ENCODE measurements at regions not wholly inside any gene's neighbourhood (a gene's known extent, or its start where the extent isn't known, plus 50 kb on each side); places are given as distances from the start of the nearest gene placed in this dataset.

DNA sequence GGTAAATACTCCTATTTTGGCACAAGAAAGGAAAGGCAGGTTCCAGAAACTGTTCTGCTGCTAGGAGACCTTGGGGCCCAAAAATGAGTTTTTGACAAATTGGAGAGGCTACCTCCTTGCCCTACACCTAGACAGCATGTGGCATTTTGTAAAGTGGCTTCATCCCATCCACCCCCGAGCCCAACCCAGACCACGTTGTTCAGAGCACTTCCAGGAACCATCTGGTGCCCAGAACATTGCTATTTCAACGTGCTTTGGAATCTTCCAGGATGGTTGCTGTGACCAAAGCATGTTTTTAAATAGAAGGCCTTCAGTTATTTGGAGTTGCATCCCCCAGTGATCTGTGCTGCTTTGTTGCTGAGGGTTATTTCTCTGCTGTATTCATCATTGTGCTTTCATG lies 116.3 kb upstream of the TOM1L1 start:
- Histone ChIP-seq H3K27ac (no peak overlapping the region), H3K9me3 (no peaks in the 10 kb centered on the region), H3K4me1 (ENCODE audit: insufficient read depth) (no peaks in the 10 kb centered on the region), H3K27me3 (no peaks in the 10 kb centered on the region), H3K36me3 (no peaks in the 10 kb centered on the region), H3K4me3 (no peak overlapping the region)
- 58 to 83% (median 62%) methylated on average over 3 of the region's 3 CpGs for WGBS, 3 donors
- TF ChIP-seq, protein P1, sequence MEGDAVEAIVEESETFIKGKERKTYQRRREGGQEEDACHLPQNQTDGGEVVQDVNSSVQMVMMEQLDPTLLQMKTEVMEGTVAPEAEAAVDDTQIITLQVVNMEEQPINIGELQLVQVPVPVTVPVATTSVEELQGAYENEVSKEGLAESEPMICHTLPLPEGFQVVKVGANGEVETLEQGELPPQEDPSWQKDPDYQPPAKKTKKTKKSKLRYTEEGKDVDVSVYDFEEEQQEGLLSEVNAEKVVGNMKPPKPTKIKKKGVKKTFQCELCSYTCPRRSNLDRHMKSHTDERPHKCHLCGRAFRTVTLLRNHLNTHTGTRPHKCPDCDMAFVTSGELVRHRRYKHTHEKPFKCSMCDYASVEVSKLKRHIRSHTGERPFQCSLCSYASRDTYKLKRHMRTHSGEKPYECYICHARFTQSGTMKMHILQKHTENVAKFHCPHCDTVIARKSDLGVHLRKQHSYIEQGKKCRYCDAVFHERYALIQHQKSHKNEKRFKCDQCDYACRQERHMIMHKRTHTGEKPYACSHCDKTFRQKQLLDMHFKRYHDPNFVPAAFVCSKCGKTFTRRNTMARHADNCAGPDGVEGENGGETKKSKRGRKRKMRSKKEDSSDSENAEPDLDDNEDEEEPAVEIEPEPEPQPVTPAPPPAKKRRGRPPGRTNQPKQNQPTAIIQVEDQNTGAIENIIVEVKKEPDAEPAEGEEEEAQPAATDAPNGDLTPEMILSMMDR (IDR thresholded peaks at IDR 0.05): no peak
- no peak for TF ChIP-seq EP300 (IDR thresholded peaks at IDR 0.05)
- TF ChIP-seq POLR2A (IDR thresholded peaks at IDR 0.05): no peak
- intact Hi-C loops (cut with DNase I): no loop called here
- no peak for DNase-seq

DNA sequence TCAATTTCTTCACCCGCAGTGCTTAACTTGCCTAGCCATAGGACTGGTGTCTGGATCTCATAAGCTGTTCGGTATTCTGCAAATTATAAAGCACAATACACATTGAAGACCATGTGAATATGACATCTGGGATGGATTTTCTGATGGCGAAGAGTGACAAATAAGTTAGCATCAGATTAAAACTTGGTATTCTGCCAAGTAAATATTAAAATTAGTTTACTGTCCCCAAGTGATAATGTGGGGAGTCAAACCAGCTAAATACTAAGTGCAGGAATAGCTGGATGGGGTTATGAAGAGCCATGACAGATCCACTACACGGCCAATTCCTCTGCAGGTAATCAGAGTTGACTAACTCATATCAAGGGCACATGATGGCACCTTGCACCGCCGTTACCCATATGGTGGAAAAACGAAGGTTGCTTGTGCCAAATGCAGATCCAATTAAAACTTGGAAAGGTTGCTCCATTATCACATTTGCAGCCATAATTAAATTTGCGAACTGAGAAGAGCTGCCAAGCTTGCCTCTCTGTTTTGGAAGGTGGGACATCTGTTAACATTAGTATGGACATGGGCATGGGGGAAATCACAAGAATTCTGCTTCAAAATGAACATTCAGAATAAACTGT lies 114.9 kb upstream of the TOM1L1 start:
- no peaks in the 10 kb centered on the region for H3K36me3 ChIP-seq

DNA sequence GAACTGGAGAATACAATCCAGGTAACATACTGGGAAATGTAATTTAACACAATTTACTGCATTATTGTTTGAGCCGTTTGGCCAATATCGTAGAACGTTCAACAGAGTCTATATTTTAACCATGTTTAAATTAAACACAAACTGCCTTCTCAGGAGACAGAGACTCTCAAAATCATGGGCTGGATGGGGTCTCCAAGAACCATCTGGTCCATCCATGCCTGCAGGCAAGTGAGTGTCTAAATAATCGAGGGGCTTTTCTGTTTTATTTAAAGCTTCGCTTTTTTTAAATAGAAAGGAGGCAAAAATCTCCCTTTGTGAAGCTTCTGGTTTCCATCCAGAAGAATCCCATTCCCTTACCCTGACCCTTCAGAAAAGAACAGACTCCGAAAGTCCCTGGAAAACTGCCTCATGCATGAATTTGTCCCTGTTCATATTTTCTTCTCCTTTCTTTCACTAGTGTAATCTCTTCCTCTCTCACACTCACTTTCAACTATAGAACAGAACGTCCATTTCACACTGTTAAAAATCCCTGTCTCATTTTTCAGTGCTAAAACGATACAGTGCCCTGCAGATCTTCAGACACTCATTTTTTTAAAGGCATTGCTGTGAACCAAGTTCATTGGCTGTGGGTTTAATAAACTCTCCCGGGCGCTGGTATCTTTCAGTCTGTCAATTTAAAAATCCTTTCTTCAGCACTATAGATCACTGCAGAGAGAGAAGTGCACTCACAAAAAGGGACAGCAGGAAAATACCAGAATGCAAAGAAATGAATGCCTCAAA lies 111.4 kb upstream of the TOM1L1 start:
- TF ChIP-seq, protein P1 (IDR thresholded peaks at IDR 0.05): no peak
- TF ChIP-seq POLR2A (IDR thresholded peaks at IDR 0.05): no peak
- TF ChIP-seq EP300 (IDR thresholded peaks at IDR 0.05): no peak
- 40 to 61% (median 45%) methylated on average over 10 of the region's 10 CpGs for WGBS, 3 donors
- no peak for DNase-seq
- intact Hi-C loops (cut with DNase I): no loop called here
- H3K9me3 ChIP-seq: no peaks in the 10 kb centered on the region
- no peaks in the 10 kb centered on the region for H3K27me3 ChIP-seq
- no peak overlapping the region for H3K4me3 ChIP-seq
- H3K4me1 ChIP-seq (ENCODE audit: insufficient read depth): no peaks in the 10 kb centered on the region
- no peaks in the 10 kb centered on the region for H3K36me3 ChIP-seq
- H3K27ac ChIP-seq: no peak overlapping the region

More for the DNA sequence above, 114.9 kb upstream of the TOM1L1 start:
- no peak for TF ChIP-seq EP300 (IDR thresholded peaks at IDR 0.05)
- TF ChIP-seq, protein P1 (IDR thresholded peaks at IDR 0.05): no peak
- TF ChIP-seq POLR2A (IDR thresholded peaks at IDR 0.05): no peak
- Histone ChIP-seq H3K27ac (no peak overlapping the region), H3K4me3 (no peak overlapping the region), H3K4me1 (ENCODE audit: insufficient read depth) (no peaks in the 10 kb centered on the region), H3K9me3 (no peaks in the 10 kb centered on the region), H3K27me3 (no peaks in the 10 kb centered on the region)
- intact Hi-C loops (cut with DNase I): no loop called here
- DNase-seq: no peak
- WGBS, 3 donors: 81 to 84% (median 81%) methylated on average over 8 of the region's 8 CpGs

DNA sequence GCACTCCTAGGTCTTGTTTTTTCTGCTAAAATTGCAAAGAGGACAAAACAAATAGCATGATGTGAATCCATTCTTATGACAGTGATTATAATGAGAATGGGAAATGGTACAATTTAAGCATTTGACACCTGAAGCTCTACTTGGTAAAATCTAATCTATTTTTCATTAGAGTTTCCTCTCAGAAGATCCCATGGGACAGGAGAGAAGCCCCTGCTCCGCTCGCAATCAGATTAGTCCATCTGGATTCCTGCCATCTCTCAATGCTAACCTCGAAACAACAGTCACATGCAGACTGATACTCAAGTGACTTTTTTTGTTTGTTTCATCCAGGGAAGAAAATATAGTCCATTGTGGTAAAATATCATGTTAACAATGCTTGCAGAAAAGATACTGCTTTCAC lies 107.4 kb upstream of the TOM1L1 start:
- TF ChIP-seq POLR2A (IDR thresholded peaks at IDR 0.05) (no peak), EP300 (IDR thresholded peaks at IDR 0.05) (no peak)
- intact Hi-C loops (cut with DNase I): no loop called here
- Histone ChIP-seq H3K27ac (no peak overlapping the region), H3K27me3 (no peaks in the 10 kb centered on the region), H3K36me3 (no peaks in the 10 kb centered on the region), H3K9me3 (no peaks in the 10 kb centered on the region), H3K4me3 (no peak overlapping the region), H3K4me1 (ENCODE audit: insufficient read depth) (no peaks in the 10 kb centered on the region)
- WGBS, 3 donors: 70 to 85% (median 76%) methylated on average over 3 of the region's 3 CpGs
- no peak for DNase-seq

DNA sequence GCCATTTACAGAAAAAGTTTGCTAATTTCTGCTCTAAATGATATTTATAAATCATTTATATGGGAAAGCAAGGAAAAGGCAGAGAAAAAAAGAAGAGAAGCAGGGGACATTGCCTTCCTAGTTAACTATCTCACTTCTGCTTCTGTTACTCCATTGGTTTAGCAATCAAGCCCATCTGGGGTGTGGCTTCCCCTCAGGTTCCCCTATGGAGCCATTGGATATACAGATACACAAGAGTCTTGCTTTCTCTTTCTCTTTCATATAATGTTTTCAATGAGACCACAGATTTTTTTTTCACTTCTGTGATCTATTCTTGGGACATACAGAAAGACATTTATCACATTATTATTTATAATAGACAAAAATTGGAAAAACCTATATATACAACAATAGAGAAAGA lies 105.6 kb upstream of the TOM1L1 start:
- H3K27ac ChIP-seq: no peak overlapping the region
- intact Hi-C loops (cut with DNase I): no loop called here
- H3K9me3 ChIP-seq: no peaks in the 10 kb centered on the region
- H3K4me3 ChIP-seq: no peak overlapping the region
- H3K4me1 ChIP-seq (ENCODE audit: insufficient read depth): no peaks in the 10 kb centered on the region
- H3K27me3 ChIP-seq: no peaks in the 10 kb centered on the region
- no peaks in the 10 kb centered on the region for H3K36me3 ChIP-seq
- DNase-seq: no peak
- TF ChIP-seq EP300 (IDR thresholded peaks at IDR 0.05): no peak
- TF ChIP-seq, protein P1 (IDR thresholded peaks at IDR 0.05): no peak
- no peak for TF ChIP-seq POLR2A (IDR thresholded peaks at IDR 0.05)
